SHP77 (cell line): ENCODE measurements at regions not wholly inside any gene's neighbourhood (a gene's known extent, or its start where the extent isn't known, plus 50 kb on each side); places are given as distances from the start of the nearest gene placed in this dataset.

Source experiments
- DNase-seq, 2 experiments: peaks; one replicate each; lab custom pipeline; 2025; lab: John Stamatoyannopoulos, UW

DNA sequence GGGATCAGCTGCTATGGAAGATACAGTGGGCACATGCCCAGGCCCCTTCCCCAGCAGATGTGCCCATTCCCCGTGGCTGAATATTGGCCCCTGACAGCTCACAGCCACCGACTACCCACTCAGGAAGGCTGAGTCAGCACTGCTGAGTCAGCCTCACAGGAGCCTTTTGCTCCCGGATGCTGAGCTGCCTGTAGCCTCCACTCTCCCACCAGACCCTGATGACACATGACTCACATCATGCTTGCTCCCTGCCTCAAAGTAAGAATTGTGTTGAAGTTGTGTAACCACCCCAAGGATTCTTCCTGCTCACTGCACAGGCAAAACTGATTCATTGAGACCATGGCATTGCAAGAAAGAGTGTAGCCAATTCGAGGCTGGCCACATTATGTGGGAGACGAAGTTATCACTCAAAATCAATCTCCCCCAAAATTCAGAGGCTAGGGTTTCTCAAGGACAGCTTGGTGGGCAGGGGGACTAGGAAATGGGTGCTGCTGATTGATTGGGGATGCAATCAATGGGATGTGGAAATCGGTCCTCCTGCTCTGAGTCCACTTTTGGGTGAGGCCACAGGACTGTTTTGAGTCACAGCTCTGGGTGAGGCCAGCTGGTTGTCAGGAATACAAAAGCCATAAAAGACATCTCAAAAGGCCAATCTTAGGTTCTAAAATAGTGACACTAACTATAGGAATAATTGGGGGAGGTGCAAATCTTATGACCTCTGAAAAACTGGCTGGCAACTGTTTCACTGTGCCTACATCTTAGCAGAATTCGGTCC lies 556.6 kb upstream of the CDH4 start:
- no peak for DNase-seq

DNA sequence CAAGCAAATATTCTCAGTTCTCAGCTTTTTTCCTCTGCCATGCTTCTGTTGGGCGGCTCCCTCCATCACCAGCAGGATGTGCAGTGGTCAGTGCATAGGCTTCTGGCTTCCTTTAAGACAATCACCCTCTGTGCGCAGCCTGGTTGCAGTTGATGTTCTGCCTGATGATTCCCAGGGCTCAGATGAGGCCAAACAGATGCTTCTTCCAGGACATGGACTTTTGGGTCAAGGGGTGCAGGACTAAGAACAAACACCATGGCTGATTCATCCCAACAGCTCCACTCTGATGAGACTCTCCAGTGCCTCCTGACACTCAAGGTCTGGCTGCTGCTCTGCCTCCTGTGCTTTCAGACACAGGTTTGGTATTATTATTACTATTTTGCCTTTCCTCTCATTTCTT lies 554.8 kb upstream of the CDH4 start:
- no peak for DNase-seq

DNA sequence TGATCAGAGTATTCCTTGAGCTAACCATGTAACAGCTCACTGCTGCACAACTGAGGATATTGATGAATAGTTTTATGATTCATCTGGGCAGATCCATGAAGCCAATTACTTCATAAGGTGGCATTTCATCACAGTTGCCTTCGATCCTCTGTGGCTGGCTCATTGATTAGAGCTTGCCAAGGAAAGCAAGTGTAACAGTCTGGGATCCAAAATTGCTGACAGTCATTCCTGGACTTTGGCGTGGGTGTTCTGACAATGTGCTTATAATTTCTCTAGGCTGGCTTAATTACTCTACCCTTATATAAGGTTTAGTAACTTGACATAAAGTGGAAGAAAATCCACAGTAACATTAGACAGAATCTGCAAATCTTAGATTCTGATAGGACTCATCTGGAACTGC lies 551.3 kb upstream of the CDH4 start:
- DNase-seq: no peak

DNA sequence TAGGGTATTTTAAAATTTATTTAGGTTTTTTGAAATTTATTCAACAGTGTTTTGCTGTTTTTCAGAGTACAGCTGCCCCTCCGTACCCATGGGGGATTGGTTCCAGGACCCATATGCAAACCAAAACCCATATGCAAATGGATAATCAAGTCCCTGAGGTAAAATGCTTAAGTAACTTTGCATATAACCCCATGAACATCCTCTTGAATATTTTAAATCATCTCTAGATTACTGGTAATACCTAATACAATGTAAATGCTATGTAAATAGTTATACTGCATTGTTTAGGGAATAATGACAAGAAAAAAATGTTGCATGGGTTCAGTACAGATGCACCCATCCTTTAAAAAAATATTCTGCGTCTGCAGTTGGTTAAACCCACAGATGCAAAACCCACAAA lies 547.9 kb upstream of the CDH4 start:
- DNase-seq: no peak

DNA sequence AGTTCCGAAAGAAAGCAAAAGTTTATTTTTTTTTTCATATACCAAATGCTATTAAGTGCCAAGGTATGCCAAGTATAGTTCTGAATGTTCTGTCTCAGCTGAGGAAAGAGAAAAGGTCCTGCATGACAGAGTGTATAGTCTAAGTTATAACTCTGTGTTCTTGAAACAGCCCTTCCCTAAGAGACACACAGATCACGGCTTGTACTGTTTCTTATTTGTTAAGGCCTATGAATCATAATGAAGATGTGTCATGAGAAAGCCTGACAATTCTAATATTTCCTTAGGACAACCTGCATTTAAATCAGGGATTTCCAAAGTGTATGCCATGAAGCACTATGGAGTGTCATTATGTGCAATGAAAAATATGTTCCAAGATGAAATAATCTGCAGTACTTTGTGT lies 538.7 kb upstream of the CDH4 start:
- no peak for DNase-seq

DNA sequence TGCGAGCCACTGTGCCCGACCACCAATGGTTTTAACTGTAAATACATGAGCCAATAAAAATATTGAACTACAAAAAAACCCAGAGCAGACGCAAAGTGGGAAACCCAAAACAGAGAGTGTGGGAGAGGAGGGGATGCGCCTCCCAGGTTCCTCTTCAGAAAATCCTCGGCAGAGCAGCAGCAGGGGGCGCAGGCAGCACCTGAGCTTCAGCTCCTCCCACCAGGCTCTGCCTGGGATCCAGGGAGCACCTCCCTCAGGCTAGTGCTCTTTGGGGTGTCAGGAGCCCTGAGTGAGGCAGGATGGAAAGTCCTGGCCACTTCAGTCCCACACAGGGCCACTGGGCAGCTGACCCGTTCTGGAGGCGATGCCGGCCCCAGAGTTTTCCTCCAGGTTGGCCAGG lies 536.9 kb upstream of the CDH4 start:
- peak in 1 of 2 experiments; percentile 10 for DNase-seq

DNA sequence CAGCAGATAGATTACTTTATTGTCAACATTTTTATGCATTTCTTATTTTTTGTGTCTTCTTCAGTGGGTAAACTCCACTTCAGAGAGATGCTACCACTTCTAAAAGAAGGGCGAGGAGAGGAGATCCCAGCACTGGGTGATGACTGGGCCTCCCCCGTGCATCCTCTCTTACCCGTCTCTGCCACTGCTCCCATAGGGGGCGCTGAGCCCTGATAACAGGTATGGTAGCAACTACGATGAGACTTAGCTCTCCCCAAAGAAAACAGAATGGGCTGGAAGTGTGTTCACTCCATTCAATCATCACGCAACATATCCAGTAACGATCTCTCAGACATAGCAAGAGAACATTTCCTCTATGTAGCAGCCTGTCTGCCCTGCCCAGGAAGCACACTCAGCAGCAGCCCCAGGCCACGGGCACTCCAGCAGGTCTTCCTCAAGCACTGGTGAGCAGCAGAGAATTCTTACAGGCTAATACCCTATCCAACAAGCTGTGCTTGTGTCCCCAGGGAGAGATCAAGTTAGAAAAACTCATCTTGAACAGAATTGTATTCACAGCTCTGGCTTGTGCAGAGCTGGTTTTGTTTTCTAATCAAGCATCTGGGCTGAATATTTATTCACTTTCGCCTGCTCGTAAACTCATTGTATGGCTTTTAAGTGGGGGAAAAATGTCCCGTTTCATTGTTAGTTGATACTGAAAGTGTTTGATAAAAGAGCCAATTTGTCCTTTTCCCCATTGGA lies 533.1 kb upstream of the CDH4 start:
- DNase-seq: peak; percentile 32 to 51

DNA sequence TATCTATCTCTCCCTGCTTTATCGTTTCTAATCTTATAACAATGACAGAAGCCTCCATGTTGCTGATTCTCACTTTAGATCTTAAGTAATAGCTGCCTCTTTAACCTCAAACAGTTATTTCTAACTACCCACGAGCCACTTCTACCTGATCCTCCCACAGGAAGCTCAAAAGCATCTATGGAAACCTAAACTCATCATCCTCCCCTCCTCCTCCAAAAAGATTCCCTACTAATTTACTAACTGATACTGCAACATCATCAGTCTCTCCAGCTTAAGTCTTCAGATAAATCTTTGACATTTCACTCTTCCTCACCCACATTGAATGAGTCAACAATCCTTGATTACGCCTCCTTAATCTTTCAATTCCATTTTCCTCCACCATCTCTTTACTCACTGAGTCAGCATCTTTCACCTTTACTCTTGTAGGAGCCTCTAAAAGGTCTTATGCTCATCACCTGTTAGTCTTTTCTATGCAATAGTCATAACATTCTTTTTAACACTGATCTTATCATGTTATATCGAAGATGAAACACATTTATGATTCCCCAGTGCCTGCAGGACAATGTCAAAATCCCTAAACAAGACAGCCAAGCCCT lies 526.7 kb upstream of the CDH4 start:
- no peak for DNase-seq

DNA sequence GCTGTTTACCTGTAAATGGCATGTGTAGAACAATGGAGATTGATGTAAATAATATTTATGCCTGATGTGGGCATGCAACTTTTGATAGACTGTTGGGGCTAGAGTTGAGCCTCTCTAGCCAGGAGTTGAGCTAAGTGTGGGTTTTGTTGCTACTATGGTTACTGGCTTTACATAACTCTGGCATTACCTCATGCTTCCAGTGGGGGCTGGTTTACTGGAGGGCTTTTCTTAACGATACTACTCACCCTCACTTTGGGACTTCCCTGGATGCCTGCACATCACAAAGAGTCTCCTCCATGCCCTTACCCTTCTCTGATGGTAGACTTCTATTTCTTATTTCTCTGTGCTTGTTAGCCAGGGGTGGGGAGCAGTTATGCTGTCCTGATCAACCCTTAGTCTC lies 524.6 kb upstream of the CDH4 start:
- DNase-seq: no peak

DNA sequence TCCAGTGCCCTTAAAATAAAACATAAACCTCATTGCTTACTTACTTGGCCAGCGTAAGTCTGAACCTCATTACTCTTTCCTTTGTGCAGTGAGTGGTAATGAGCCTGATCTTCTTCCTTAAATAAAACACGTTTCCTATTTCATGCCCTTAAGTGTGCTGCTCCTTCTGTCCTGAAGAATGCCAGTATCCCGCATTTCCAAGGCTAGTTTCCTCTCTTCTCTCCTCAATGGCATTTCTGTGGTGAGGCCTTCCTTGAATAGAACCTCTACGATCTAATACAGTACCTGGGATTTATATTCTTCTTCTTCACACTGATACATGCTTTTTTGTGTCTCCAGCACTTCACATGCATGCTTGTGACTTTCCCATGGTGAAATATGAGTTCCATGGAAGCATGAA lies 523.4 kb upstream of the CDH4 start:
- no peak for DNase-seq

DNA sequence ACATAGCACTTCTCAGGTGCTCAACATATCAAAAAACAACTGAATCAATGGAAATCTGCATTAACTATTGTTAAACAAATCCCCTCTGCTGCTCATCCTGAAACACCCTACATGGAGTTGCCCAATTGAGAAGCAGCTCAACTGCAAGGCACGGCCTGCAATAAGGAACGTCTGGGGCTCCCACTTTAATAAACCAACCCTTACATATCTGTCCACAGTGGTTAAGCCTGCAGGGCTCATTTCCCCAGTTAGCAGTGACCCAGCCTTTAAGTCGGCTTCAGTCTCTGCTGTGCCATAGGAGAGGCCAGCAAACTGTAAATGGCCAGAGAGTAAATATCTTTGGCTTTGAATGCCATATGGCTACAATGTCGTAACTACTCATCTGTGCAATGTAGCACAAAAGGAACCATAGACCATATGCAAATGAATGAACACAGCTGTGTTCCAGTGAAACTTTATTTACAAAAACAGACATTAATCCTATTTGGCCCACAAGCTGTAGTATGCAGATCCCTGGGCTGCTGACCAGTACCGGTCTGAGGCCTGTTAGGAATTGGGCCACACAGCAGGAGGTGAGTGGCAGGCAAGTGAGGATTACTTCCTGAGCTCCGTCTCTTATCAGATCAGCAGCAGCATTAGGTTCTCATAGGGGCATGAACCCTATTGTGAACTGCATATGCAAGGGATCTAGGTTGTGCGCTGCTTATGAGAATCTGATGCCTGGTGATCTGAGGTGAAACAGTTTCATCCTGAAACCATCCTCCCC lies 522.7 kb upstream of the CDH4 start:
- DNase-seq: no peak

DNA sequence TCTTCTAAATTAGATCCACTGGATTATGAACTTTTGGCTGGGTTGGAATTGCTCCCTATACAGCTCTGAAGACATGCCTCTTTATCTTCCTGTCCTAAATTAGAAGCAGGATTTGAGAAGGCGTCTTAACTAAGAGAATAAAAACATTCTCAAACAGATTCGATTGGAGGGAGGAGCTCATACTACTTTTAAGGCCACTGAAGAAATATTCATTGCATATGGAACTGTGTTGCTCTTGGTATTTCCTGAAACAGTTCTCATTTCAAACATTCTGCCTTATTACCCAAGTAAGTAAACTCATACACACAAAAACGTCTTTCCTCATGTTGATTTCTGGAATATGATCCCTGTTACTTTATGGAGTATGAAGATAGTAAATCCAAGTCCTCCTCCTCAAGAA lies 519.7 kb upstream of the CDH4 start:
- no peak for DNase-seq

DNA sequence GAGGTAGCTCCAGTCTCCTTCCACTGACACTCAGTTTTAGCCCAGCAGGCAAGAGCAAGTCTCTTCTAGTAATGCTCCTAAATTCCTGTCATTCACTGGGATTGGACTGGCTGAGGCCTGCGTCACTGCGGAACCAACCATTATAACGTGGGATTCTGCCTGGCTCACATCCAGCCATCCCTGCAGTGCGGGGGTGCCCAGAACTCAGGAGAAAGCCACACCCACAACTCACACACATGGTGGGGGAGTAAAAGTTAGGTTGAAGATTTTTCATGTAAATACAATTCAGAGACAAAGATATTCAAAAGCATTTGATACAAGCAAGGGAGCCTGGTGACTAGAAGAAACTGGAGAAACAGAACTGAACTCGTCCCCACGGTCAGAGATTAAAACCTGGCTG lies 504.0 kb upstream of the CDH4 start:
- no peak for DNase-seq

DNA sequence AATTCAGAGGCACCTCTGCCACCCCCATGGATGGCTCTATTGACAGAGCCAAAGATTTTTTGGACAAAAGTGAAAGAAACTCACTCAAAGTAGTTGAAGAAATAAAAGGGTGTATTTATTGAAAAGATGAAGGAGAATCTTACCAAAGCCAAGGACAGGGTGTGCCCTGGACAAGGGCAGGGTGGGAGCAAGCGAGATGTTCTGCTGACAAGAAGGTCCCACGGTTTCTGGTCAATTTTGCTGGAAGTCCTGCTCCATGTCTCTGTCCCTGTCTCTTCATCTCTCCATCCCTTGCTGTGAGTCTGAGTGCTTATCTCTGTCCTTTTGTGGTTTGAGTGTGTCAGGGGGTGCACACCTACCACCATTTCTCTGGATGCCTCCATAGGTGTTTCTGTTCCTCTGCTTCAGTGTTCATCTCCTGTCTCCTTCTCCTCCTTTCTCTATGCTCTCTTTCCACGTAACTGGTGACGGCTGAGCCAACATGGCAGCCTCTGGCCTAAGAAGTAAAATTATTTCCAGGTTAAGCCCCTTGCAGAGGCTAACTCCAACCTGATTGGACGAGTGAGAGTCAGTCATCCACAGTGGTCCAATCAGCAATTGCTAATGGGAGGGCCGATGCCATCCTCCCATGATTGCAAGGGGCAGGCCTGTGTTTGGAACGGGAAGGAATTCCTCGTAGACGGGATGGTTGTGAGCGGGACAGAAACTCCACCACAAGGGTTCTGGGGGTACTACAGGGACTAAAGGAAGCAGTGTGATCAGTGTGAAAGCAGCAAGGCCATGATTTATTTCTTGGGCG lies 502.1 kb upstream of the CDH4 start:
- DNase-seq: no peak

DNA sequence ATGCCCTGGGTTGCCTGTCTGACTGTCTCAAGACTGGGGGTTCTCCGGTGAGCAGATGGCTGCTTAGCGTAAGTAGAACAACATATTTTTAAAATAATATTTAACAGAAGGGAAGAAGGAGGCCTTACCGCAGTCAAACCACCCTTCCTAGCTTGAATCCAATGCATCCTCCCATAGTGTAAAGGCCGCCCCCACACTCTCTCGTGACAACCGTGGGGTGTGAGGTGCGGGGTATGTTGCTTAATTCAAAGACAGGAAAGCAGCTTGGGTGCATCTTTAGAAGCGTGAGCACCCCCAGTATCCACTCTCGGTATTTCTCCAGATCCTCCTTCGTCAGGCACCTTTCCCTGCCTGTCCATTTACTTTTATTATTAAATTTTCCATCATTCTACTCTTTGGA lies 501.2 kb upstream of the CDH4 start:
- no peak for DNase-seq

DNA sequence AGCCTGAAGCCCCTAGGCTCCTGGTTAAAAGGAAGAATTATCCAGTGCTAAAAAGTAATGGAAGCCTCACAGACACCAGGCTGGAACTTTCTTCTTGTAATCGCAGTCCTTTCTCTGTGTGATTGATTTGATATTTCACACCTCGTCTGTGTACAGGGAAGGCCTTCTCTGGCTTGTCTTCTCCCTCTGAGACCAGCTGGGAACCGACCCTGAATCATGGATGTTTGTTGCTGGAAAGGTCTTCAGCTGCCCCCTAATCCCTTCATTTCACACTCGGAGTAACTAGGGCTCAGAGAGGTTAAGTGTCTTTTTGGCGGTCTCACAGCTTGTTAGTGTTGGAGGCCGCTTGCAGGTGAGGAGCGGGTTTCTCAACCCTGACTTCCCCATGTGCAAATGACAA lies 500.2 kb upstream of the CDH4 start:
- DNase-seq: no peak

DNA sequence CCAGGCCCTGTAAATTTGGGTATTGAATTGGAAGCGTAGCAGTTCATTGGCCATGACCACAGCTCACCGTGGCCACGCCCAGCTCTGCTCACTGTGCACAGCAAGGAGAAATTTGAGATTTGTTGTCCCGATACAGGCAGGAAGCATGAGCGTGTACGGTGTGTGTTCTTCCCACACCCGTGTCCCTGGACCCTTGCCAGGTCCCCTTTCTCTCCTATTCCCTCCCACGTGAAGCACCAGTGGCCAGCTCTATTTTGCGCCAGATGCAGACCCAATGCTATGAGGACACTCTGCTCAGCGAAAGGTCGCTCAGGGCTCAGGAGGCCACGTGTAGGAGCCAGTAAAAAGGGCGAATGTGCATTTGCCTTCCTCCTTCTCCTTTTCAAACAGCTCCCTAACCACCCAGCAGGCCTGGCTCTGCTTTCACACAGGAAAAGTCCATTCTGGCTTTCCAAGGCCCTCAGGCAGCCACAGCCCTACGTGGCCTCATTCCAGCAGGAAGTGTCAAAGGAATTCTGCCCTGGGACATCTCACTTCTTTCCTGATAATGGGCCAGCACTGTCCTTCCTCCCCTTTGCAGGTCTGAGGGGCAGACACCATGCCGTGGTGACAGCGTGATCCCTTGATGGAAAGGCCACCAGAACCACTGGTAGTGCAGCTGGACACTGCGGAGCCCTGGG lies 499.2 kb upstream of the CDH4 start:
- no peak for DNase-seq

DNA sequence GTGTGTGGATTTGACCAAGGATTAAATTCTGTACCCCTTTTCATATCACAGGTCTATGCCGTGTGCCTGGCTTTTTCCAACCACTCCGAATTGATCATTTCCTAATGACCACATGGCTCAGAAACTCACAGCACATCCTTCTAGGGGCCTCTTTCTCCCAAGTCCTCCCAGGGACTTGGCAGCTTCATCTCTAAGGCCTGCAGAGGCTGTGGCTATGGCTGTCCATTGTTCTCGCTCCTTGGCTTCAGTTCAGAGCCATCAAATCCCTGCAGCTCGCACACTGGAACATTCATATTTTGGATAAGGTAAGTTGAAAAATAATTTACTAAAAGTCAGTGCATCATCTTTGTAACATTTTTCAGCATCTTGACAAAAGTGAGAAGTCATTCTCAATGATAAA lies 497.2 kb upstream of the CDH4 start:
- no peak for DNase-seq

DNA sequence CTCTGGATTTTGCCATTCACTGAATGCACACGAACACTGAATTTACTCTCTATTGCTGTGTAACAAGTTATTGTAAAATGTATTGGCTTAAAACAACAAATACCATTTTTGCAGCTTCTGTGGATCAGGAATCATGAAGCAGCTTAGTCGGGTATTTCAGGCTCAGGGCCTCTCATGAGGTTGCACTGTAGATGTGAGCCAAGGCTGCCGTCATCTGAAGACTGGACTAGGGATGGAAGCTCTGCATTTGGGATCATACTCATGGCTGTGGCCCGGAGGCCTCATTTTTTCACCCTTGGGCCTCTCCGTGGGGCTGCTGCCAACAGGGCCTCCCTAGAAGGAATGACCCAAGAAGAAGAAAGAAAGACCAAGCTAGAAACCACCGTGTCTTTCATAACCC lies 492.4 kb upstream of the CDH4 start:
- DNase-seq: no peak

DNA sequence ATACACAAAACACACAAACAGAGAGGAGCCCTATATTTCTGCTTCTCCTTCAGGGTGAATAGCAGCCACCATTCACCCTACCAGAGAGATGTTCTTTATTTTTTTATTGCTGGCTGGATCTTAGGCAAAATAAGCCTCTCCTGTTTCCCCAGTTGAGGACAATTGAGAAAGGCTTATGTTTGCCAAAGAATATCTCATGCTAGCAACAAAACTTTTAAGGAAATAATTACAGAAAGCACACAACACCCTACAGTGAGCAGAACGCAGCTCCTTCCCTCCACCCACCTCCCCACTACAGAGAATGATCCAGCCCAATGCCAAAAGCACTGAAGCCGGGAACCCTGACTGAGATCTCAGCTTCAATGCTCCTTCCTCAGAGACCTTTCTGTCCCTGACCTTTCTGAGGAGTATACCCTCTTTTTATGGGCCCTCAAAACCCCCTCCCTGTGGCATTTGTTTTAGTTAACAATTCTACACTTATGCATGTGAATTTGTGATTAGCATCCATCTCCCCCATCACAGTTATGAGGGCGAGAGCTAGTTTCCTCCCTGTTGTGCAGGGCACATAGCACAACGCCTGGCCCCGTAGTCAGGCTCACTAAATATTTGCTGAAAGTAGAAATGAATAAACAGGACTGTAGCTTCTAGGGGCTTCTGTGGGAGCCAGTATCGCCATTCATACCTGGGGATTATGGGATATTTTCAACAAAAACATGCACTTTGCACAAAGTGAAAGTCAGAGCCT lies 491.6 kb upstream of the CDH4 start:
- no peak for DNase-seq

DNA sequence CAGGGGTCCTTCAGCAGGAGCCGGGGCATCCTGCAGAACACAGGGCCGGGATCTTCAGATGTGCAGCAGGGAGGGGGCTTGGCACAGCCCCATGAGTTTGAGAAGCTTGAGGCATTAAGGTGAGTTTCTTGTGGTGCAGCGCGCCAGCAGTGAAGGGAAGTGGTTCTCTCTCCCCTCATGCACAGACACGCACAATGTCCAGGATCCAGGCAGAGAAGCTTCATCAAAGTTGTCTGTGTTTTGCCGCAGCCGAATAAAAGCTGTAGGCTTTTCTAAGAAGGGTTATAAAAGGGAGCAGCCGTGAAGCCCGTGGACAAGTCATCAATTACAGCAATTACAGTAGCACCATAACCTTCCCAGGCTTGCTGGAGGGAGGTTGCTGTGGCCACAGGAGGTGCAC lies 491.0 kb upstream of the CDH4 start:
- DNase-seq: no peak
